K562 (cell line): ENCODE measurements at regions not wholly inside any gene's neighbourhood (a gene's known extent, or its start where the extent isn't known, plus 50 kb on each side); places are given as distances from the start of the nearest gene placed in this dataset.

ENCODE experiments used
- ARHGAP35 ChIP-seq: fragments of 450-650 bp; IDR thresholded peaks from 2 replicates; pipeline ENCODE4 v1.6.1; 2018; ENCODE audit not compliant: partially characterized antibody
- CBX2 ChIP-seq: fragments of 200-600 bp; sonication (generic); IDR thresholded peaks from one replicate; pipeline ENCODE4 v1.6.1; 2012; ENCODE audit warnings: mild to moderate bottlenecking, low read length, inconsistent platforms; ENCODE audit not compliant: insufficient read depth, poor library complexity, severe bottlenecking
- CREB1 ChIP-seq, 2 experiments: sonication (generic) in 1 of 2; formaldehyde crosslinking in 1 of 2; IDR thresholded peaks; 2 replicates each; pipeline versions ENCODE4 v1.6.1 to v1.8.0; 2012 to 2022; ENCODE audit warnings: inconsistent platforms in 1 of 2, mild to moderate bottlenecking in 1 of 2, missing genetic modification reagents in 1 of 2, moderate library complexity in 1 of 2
- EGR1 ChIP-seq: fragments of 450-650 bp; conservative IDR thresholded peaks from 2 replicates; pipeline ENCODE4 v1.6.1; 2017; ENCODE audit warnings: mild to moderate bottlenecking
- HNRNPLL ChIP-seq: fragments of 200-400 bp; formaldehyde crosslinking; IDR thresholded peaks from 2 replicates; pipeline ENCODE4 v1.6.1; 2017; ENCODE audit warnings: low read length, low read depth, mild to moderate bottlenecking; ENCODE audit not compliant: poor library complexity, severe bottlenecking
- IRF2 ChIP-seq: sonication (generic); formaldehyde crosslinking; IDR thresholded peaks from 2 replicates; pipeline ENCODE4 v1.8.1; 2022; ENCODE audit warnings: mild to moderate bottlenecking, missing genetic modification reagents
- KAT2B ChIP-seq: IDR thresholded peaks from one replicate; pipeline ENCODE4 v1.6.1; 2012; ENCODE audit warnings: low read depth, mild to moderate bottlenecking, control low read depth, inconsistent platforms, low read length, moderate library complexity
- POLR3A ChIP-seq: IDR thresholded peaks from 2 replicates; pipeline ENCODE4 v1.6.1; 2011; ENCODE audit warnings: borderline replicate concordance, mild to moderate bottlenecking, moderate library complexity; ENCODE audit not compliant: insufficient read length, insufficient read depth; ENCODE audit errors: extremely low read depth
- TF ChIP-seq, protein P1 (sequence below): sonication (generic); IDR thresholded peaks from 2 replicates; pipeline ENCODE4 v1.6.1; 2016
- TF ChIP-seq, protein P2 (sequence below): fragments of 450-650 bp; IDR thresholded peaks from 2 replicates; pipeline ENCODE4 v1.6.1; 2016; ENCODE audit warnings: antibody characterized with exemption
- TF ChIP-seq, protein P3 (sequence below): fragments of 450-650 bp; formaldehyde crosslinking; IDR thresholded peaks from 2 replicates; pipeline ENCODE4 v1.4.0; 2022; ENCODE audit warnings: missing genetic modification characterization

DNA sequence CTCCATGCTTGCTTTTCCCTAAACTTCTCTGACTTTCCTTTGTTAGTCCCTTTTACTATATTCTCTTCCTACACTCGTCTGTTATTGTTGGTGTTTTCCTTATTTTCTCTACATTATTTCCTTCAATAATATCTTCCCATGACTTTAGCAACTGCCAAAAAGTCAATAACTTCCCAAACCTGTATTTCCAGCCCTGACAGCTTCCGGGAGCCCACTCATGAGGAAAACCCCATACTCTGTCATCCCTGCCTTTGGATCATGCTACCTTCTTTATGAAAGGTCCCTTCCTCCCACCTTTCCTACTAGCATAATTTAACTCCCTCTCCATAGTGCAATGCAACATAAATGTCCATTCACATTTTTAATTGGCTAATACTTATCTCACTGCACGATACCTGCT is 144.0 kb upstream of the CDH6 start (continued):
- TF ChIP-seq, protein P1, sequence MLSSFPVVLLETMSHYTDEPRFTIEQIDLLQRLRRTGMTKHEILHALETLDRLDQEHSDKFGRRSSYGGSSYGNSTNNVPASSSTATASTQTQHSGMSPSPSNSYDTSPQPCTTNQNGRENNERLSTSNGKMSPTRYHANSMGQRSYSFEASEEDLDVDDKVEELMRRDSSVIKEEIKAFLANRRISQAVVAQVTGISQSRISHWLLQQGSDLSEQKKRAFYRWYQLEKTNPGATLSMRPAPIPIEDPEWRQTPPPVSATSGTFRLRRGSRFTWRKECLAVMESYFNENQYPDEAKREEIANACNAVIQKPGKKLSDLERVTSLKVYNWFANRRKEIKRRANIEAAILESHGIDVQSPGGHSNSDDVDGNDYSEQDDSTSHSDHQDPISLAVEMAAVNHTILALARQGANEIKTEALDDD = no peak
- TF ChIP-seq, protein P2, sequence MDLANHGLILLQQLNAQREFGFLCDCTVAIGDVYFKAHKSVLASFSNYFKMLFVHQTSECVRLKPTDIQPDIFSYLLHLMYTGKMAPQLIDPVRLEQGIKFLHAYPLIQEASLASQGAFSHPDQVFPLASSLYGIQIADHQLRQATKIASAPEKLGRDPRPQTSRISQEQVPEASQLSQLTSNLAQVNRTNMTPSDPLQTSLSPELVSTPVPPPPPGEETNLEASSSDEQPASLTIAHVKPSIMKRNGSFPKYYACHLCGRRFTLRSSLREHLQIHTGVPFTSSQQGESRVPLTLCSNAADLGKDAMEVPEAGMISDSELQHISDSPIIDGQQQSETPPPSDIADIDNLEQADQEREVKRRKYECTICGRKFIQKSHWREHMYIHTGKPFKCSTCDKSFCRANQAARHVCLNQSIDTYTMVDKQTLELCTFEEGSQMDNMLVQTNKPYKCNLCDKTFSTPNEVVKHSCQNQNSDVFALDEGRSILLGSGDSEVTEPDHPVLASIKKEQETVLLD = no peak
- TF ChIP-seq ARHGAP35 (no peak), HNRNPLL (no peak), CREB1 (IDR thresholded peaks at IDR 0.05) (no peak), CREB1 (CRISPR knock-in tag; IDR thresholded peaks at IDR 0.05) (no peak), KAT2B (no peak), EGR1 (no peak), POLR3A (no peak), IRF2 (CRISPR knock-in tag) (no peak), CBX2 (no peak)
- TF ChIP-seq, protein P3, sequence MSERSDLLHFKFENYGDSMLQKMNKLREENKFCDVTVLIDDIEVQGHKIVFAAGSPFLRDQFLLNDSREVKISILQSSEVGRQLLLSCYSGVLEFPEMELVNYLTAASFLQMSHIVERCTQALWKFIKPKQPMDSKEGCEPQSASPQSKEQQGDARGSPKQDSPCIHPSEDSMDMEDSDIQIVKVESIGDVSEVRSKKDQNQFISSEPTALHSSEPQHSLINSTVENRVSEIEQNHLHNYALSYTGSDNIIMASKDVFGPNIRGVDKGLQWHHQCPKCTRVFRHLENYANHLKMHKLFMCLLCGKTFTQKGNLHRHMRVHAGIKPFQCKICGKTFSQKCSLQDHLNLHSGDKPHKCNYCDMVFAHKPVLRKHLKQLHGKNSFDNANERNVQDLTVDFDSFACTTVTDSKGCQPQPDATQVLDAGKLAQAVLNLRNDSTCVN (CRISPR knock-in tag) = no peak
- TF ChIP-seq, all 486 proteins: peak for 0
